LNCAP (cell line): ENCODE measurements at regions not wholly inside any gene's neighbourhood (a gene's known extent, or its start where the extent isn't known, plus 50 kb on each side); places are given as distances from the start of the nearest gene placed in this dataset.

Experiments used
- TF ChIP-seq, protein P1 (sequence below): fragments of 450-650 bp; IDR thresholded peaks from 2 replicates; pipeline ENCODE4 v1.5.1; 2017; ENCODE audit warnings: mild to moderate bottlenecking

DNA sequence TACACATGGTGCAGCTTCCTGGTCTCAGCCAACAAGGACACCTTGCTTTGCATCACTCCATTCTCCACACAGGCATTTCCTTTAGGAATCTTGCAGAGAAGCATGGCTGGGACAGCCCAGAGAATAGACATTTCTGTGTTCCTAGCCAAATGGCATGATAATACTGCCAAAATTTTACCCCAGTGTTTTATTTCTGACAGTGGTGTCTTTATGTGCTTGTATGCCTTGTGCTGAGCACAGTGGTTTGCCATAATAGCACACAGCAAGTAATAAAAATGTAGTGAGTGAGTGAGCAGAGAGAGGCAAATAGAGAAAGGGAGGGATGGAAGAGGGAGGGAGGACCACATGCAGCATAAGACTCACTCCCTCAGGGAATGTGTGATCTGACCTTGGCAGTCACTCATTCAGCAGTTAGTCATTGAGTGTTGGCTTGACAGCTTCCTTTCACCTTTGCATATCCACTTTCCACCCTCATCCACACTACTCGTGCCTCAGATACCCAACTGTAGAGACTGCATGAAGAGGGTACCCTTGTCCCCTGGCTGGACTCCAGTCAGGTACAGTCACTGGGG is 212.8 kb upstream of the CCDC196 start:
- TF ChIP-seq, protein P1, sequence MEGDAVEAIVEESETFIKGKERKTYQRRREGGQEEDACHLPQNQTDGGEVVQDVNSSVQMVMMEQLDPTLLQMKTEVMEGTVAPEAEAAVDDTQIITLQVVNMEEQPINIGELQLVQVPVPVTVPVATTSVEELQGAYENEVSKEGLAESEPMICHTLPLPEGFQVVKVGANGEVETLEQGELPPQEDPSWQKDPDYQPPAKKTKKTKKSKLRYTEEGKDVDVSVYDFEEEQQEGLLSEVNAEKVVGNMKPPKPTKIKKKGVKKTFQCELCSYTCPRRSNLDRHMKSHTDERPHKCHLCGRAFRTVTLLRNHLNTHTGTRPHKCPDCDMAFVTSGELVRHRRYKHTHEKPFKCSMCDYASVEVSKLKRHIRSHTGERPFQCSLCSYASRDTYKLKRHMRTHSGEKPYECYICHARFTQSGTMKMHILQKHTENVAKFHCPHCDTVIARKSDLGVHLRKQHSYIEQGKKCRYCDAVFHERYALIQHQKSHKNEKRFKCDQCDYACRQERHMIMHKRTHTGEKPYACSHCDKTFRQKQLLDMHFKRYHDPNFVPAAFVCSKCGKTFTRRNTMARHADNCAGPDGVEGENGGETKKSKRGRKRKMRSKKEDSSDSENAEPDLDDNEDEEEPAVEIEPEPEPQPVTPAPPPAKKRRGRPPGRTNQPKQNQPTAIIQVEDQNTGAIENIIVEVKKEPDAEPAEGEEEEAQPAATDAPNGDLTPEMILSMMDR: no peak

DNA sequence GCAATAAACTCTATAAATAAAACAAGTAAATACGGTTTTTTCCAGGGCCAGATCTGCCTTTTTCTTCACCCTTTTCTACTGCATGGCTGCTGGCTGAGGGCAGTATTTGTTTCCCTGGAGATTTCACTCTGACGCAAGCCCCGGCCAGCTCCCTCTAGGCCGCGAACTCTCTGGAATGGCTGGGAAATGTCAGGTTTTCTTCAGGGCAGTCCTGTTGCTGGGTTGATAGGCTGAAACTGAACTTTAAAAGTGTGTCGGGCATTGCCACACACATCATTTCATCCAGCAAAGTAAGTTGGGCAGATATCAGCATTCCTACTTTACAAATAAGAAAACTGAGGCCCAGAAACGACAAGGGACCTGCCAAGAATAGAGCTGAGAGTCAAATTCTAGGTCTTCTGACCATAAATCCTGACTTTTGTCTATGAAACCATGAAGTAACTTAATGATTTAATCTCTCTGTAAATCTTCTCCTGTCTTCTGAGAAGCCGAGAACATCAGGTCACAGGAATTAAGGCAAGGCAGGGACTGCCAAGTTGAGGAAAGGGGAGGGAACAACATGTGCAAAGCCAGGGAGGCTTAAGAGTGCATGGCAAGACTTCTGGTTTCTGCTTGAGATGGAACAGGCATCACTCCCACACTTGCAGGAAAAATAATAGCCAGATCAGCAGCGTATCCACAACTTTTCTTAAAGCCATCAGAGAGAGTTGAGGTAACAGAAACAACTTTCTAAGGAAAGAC is 205.0 kb upstream of the CCDC196 start:
- TF ChIP-seq, protein P1: no peak

DNA sequence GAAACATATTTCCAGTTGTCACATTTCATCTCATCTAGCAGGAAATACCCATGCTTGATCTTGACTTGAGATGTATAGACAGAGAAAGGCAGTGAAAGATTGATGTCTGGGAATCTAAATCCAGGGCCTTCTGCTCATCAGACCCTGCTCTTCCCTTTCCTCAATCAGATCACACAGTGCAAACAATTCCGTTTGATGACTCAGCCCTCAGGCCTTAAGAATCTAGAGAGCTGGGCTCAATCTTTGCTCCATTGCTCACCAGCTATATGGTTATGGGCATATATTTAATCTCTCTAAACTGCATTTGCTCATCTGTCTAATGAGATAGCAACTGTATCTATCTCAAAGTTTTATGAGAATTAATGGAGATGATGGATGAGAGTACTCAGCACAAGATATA is 201.8 kb upstream of the CCDC196 start:
- TF ChIP-seq, protein P1: no peak

DNA sequence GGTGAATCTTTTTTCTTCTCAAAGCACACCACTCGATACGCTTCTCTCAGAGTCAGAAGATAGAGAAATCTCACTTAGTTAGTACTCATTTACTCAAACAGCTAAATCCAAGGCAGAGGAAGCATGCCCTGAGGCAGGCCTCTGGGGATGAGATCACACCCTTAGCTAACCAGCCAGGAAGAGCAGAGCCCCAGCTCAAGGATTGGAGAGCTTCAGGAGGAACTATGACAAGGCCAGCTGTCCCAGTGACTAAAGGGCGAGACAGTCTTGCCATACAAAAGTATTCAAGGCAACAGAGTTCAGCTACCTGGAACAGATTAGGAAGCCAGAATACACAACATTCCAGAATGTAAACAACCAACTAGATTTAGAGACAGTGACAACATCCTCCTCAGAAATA is 197.7 kb upstream of the CCDC196 start:
- TF ChIP-seq, protein P1: no peak

DNA sequence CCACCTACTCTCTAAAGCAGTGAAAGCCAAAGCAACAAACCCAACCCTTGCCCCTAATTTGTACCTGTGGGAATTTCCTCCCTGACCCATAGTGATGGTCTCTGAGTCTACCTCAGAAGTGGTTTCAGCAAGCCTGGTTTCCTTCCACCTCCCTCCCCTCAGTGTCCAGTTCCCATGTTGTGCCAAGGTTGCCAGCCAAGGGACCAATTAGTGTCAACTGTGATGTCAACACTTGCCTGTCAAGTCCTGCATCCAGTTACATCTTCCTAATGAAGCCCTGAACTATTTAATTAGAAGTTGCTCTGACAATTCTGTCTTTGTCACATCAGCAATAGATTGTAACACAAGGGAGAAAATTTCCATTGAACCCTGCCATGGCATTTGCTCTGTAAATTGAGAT is 194.4 kb upstream of the CCDC196 start:
- TF ChIP-seq, protein P1: no peak

DNA sequence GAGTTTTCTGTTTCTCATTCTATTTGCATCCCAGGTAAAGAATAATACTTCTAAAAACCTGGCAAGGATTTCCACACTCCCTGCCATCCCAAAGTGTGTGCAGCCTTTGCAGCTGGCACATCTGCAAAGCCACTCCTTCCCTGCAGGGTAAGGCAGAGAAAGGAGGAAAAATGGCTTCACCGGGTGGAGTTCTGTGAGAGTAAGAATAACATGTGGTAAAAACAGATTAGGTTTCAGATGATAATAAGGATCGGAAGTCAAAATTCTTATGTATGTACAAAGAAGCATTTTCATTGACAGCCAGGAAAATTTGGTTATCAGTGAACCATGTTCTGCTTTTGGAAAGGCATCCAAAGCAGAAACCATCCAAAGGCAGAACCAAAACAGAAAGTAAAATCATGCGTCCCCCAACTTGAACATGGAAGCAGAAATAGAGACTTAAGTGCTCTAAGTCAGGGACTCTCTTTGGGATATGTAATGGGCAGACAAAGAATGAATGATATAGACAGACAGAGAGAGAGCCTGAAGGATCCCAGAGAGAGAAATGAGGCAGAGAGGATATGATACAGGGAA is 192.6 kb upstream of the CCDC196 start:
- TF ChIP-seq, protein P1: no peak

DNA sequence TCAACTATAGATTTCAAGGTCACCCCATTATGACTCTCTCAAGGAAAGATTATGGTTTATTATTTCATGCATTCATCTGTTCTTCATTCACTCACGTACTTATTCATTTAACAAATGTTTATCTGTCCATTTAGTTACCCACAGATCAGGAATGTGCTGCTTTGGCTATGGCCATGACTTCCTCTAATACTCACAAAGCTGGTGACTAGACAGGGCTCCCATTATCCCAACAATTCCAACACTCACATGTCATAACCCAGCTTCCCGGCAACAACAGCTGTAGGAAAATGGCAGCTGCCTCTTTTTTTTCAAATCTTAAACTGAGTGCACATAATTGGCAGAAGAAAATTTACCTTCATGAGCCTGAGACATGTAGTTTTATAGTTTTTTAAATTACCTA is 190.8 kb upstream of the CCDC196 start:
- TF ChIP-seq, protein P1: no peak
